ENCODE measurements at regions not wholly inside any gene's neighbourhood (a gene's known extent, or its start where the extent isn't known, plus 50 kb on each side); places are given as distances from the start of the nearest gene placed in this dataset.
A peak's percentile ranks its signal among the peaks of the same experiment; 100 is the strongest.

GRCh38 chr5:130731839-130732238, 433.2 kb downstream of the HINT1 start:
- Histone ChIP-seq H3K79me1 (ENCODE audit: low read depth, low read length) (no peaks in the 10 kb centered on the region), H4K20me1 (replicated peaks in 1 of 2; ENCODE audit: control insufficient read depth in 1 of 2, insufficient read depth in 2 of 2, low read length in 2 of 2) (no peaks in the 10 kb centered on the region), H2BK12ac (ENCODE audit: low read depth, low read length) (no peak overlapping the region), H2AK5ac (ENCODE audit: low read depth, low read length) (no peak overlapping the region), H3K79me2 (ENCODE audit: control insufficient read depth in 1 of 2, insufficient read depth in 2 of 2, low read length in 2 of 2) (no peaks in the 10 kb centered on the region), H3K9ac (replicated peaks in 1 of 4; ENCODE audit: extremely low read depth in 1 of 4, low read depth in 3 of 4, low read length in 3 of 4) (no peak overlapping the region), H2BK5ac (ENCODE audit: low read depth, low read length) (peak overlapping the region; percentile 71; the same call in 1 of the 2 replicates), H3K4me2 (ENCODE audit: insufficient read depth in 1 of 2, low read depth in 2 of 2, low read length in 2 of 2) (no peak overlapping the region; a peak in 1 of 4 replicates), H3K9me3 (ENCODE audit: insufficient read depth in 2 of 2, low read depth in 1 of 2, low read length in 1 of 2) (peaks cover 0 to 3% of the 10 kb centered on the region in 2 experiments; a peak in 1 of 4 replicates), H2BK120ac (replicated peaks; ENCODE audit: low read depth, low read length) (no peak overlapping the region), H2AFZ (ENCODE audit: low read length) (no peak overlapping the region), H3K18ac (ENCODE audit: extremely low read depth, low read length) (no peak overlapping the region), H4K91ac (replicated peaks; ENCODE audit: insufficient read length, low read length) (no peak overlapping the region), H3K23me2 (ENCODE audit: low read depth, low read length) (no peaks in the 10 kb centered on the region), H3K27ac (ENCODE audit: low read depth, low read length) (no peak overlapping the region), H3K56ac (replicated peaks; ENCODE audit: insufficient read length, low read depth, low read length) (no peak overlapping the region), H3K27me3 (replicated peaks in 1 of 4; ENCODE audit: control insufficient read depth in 3 of 4, extremely low read depth in 1 of 4, insufficient read depth in 3 of 4, low read length in 3 of 4) (no peaks in the 10 kb centered on the region), H3K4me3 (ENCODE audit: extremely low read depth in 1 of 4, insufficient read depth in 2 of 4, low read depth in 3 of 4, low read length in 4 of 4) (peak overlapping the region in 1 of 4 experiments; percentile 26; a peak in 1 of 8 replicates), H2BK15ac (ENCODE audit: low read length) (no peak overlapping the region), H4K8ac (ENCODE audit: extremely low read depth, insufficient read depth, low read length) (no peak overlapping the region), H3K14ac (ENCODE audit: insufficient read length) (no peak overlapping the region), H3K4me1 (replicated peaks in 1 of 4; ENCODE audit: control insufficient read depth in 3 of 4, insufficient read depth in 4 of 4, low read length in 3 of 4) (peaks cover 0 to 3% (median under 1%) of the 10 kb centered on the region in 4 experiments; a peak in 1 of 7 replicates), H3K4ac (replicated peaks; ENCODE audit: insufficient read length, low read depth, low read length) (no peak overlapping the region), H2BK20ac (ENCODE audit: low read length) (no peak overlapping the region), H3K36me3 (ENCODE audit: control insufficient read depth in 2 of 4, insufficient read depth in 4 of 4, low read length in 3 of 4) (no peaks in the 10 kb centered on the region), H4K5ac (ENCODE audit: insufficient read length, low read depth, low read length) (no peak overlapping the region), H3K23ac (ENCODE audit: insufficient read length) (no peak overlapping the region)
- FAIRE-seq (no peak), DNase-seq (ENCODE audit: low read depth in 1 of 2, low spot score in 2 of 2) (no peak)
- WGBS, 2 experiments (ENCODE audit: extremely low coverage in 1 of 2, insufficient coverage in 1 of 2, insufficient read length in 1 of 2, insufficient replicate concordance in 2 of 2, low coverage in 1 of 2, low lambda C conversion rate in 2 of 2, missing lambda C conversion rate in 1 of 2) = 85% methylated on average over 4 of the region's 4 CpGs; no CpG with 5 or more reads in 1 of the 2 experiments
- ChIA-PET POLR2A (ENCODE audit: partially characterized antibody) (no interaction called here), CTCF (ENCODE audit: partially characterized antibody) (no interaction called here)
- TF ChIP-seq JUND (IDR thresholded peaks at IDR 0.05; ENCODE audit: low read length) = no peak
- no peak for TF ChIP-seq POLR2A (IDR thresholded peaks at IDR 0.05; ENCODE audit: control extremely low read depth in 1 of 2, low read depth in 2 of 2, low read length in 2 of 2)
- TF ChIP-seq RAD21 (IDR thresholded peaks at IDR 0.05 in 1 of 2, conservative IDR thresholded peaks at IDR 0.05 in 1 of 2; ENCODE audit: low read depth in 2 of 2, low read length in 2 of 2) = no peak
- no peak for TF ChIP-seq MAX (IDR thresholded peaks at IDR 0.05)
- no peak for TF ChIP-seq CHD2 (IDR thresholded peaks at IDR 0.05; ENCODE audit: low read length)
- TF ChIP-seq CTCF (IDR thresholded peaks at IDR 0.05; ENCODE audit: control extremely low read depth in 1 of 3, insufficient read depth in 1 of 3, low read depth in 1 of 3, low read length in 3 of 3) = no peak
- no peak for TF ChIP-seq TCF12 (IDR thresholded peaks at IDR 0.05; ENCODE audit: low read depth, low read length)
- no peak for TF ChIP-seq SRF (IDR thresholded peaks at IDR 0.05; ENCODE audit: low read depth, low read length)
- no peak for TF ChIP-seq POU5F1 (IDR thresholded peaks at IDR 0.05; ENCODE audit: low read depth, low read length)
- TF ChIP-seq TAF7 (optimal IDR thresholded peaks at IDR 0.05; ENCODE audit: borderline replicate concordance, low read depth, low read length) = no peak
- TF ChIP-seq CHD1 (IDR thresholded peaks at IDR 0.05; ENCODE audit: low read depth, low read length) = no peak
- no peak for TF ChIP-seq CEBPB (IDR thresholded peaks at IDR 0.05; ENCODE audit: low read depth, low read length)

Data from H1 (cell line).